ENCODE measurements at regions not wholly inside any gene's neighbourhood (a gene's known extent, or its start where the extent isn't known, plus 50 kb on each side); places are given as distances from the start of the nearest gene placed in this dataset.

- no peaks in the 10 kb centered on the region for H3K27me3 ChIP-seq
- TF ChIP-seq CTCF (IDR thresholded peaks at IDR 0.05) (no peak), POLR2A (IDR thresholded peaks at IDR 0.05) (no peak)
- 50 to 77% methylated on average over 1 of the region's 1 CpG for WGBS, 2 donors
Observed at GRCh38 chr3:80465746-80466145, 697.9 kb upstream of the ROBO1 start.

GRCh38 chr3:80451393-80451792, 683.6 kb upstream of the ROBO1 start:
- H3K27me3 ChIP-seq = no peaks in the 10 kb centered on the region
- no peak overlapping the region for H3K27ac ChIP-seq
- no peak for DNase-seq
- TF ChIP-seq CTCF (IDR thresholded peaks at IDR 0.05) (no peak), POLR2A (IDR thresholded peaks at IDR 0.05) (no peak)
- no peaks in the 10 kb centered on the region for H3K9me3 ChIP-seq
- intact Hi-C loops (cut with DNase I) = no loop called here
- H3K4me1 ChIP-seq = no peaks in the 10 kb centered on the region
- no peaks in the 10 kb centered on the region for H3K36me3 ChIP-seq
- H3K4me3 ChIP-seq = no peak overlapping the region

More at GRCh38 chr3:80465746-80466145, 697.9 kb upstream of the ROBO1 start:
- no peak overlapping the region for H3K27ac ChIP-seq
- no peaks in the 10 kb centered on the region for H3K4me1 ChIP-seq
- H3K9me3 ChIP-seq = no peaks in the 10 kb centered on the region
- no peak overlapping the region for H3K4me3 ChIP-seq
- intact Hi-C loops (cut with DNase I) = no loop called here
- no peaks in the 10 kb centered on the region for H3K36me3 ChIP-seq
- DNase-seq = no peak

- Histone ChIP-seq H3K4me3 (no peak overlapping the region), H3K36me3 (no peaks in the 10 kb centered on the region), H3K27ac (no peak overlapping the region), H3K4me1 (no peaks in the 10 kb centered on the region), H3K27me3 (no peaks in the 10 kb centered on the region), H3K9me3 (no peaks in the 10 kb centered on the region)
- 47 to 59% methylated on average over 5 of the region's 5 CpGs for WGBS, 2 donors
- intact Hi-C loops (cut with DNase I) = no loop called here
- DNase-seq = no peak
- TF ChIP-seq CTCF (IDR thresholded peaks at IDR 0.05) (no peak), POLR2A (IDR thresholded peaks at IDR 0.05) (no peak)
Observed at GRCh38 chr3:80445641-80446040, 677.8 kb upstream of the ROBO1 start.

- TF ChIP-seq CTCF (IDR thresholded peaks at IDR 0.05) (no peak), POLR2A (IDR thresholded peaks at IDR 0.05) (no peak)
Observed at GRCh38 chr3:80445053-80445452, 677.3 kb upstream of the ROBO1 start.

GRCh38 chr3:80439490-80439889, 671.7 kb upstream of the ROBO1 start:
- H3K36me3 ChIP-seq = no peaks in the 10 kb centered on the region
- H3K9me3 ChIP-seq = no peaks in the 10 kb centered on the region
- 44 to 46% methylated on average over 4 of the region's 4 CpGs for WGBS, 2 donors
- no peaks in the 10 kb centered on the region for H3K4me1 ChIP-seq
- intact Hi-C loops (cut with DNase I) = no loop called here
- no peak overlapping the region for H3K4me3 ChIP-seq
- H3K27me3 ChIP-seq = no peaks in the 10 kb centered on the region
- no peak overlapping the region for H3K27ac ChIP-seq
- no peak for DNase-seq
- TF ChIP-seq POLR2A (IDR thresholded peaks at IDR 0.05) (no peak), CTCF (IDR thresholded peaks at IDR 0.05) (no peak)

More at GRCh38 chr3:80445053-80445452, 677.3 kb upstream of the ROBO1 start:
- 38 to 65% methylated on average over 1 of the region's 1 CpG for WGBS, 2 donors
- Histone ChIP-seq H3K27ac (no peak overlapping the region), H3K9me3 (no peaks in the 10 kb centered on the region), H3K36me3 (no peaks in the 10 kb centered on the region), H3K4me1 (no peaks in the 10 kb centered on the region), H3K27me3 (no peaks in the 10 kb centered on the region), H3K4me3 (no peak overlapping the region)
- no peak for DNase-seq
- intact Hi-C loops (cut with DNase I) = no loop called here

All from esophagus squamous epithelium (tissue), 5 donors.